HG03354 (cell line): ENCODE measurements at regions not wholly inside any gene's neighbourhood (a gene's known extent, or its start where the extent isn't known, plus 50 kb on each side); places are given as distances from the start of the nearest gene placed in this dataset.
A peak's percentile ranks its signal among the peaks of the same experiment; 100 is the strongest.

Experiments used
- ATAC-seq: cut with Tn5 transposase; IDR thresholded peaks from one replicate; pipeline ENCODE4 v1.9.1; 2021; ENCODE audit warnings: mild to moderate bottlenecking; ENCODE audit not compliant: unreplicated experiment, poor library complexity, severe bottlenecking

GRCh38 chr2:237194906-237195305, 109.2 kb downstream of the COPS8 start:
- ATAC-seq, result no peak

- no peak for ATAC-seq
Observed at GRCh38 chr2:237195396-237196120, 109.9 kb downstream of the COPS8 start.

GRCh38 chr2:237196409-237196808, 110.7 kb downstream of the COPS8 start:
- no peak for ATAC-seq

- no peak for ATAC-seq
Observed at GRCh38 chr2:237196866-237197618, 111.4 kb downstream of the COPS8 start.

- ATAC-seq, result no peak
Observed at GRCh38 chr2:237198164-237198855, 112.6 kb downstream of the COPS8 start.

GRCh38 chr2:237199082-237199481, 113.4 kb downstream of the COPS8 start:
- ATAC-seq, result no peak

- no peak for ATAC-seq
Observed at GRCh38 chr2:237199577-237199976, 113.9 kb downstream of the COPS8 start.

- ATAC-seq, result no peak
Observed at GRCh38 chr2:237200462-237200861, 114.8 kb downstream of the COPS8 start.

- ATAC-seq, result peak; percentile 67
Observed at GRCh38 chr2:237201461-237202287, 116.0 kb downstream of the COPS8 start.

- no peak for ATAC-seq
Observed at GRCh38 chr2:237202288-237203030, 116.8 kb downstream of the COPS8 start.

- ATAC-seq, result no peak
Observed at GRCh38 chr2:237205043-237205541, 119.4 kb downstream of the COPS8 start.

GRCh38 chr2:237205561-237205971, 119.9 kb downstream of the COPS8 start:
- no peak for ATAC-seq

- no peak for ATAC-seq
Observed at GRCh38 chr2:237207646-237208045, 122.0 kb downstream of the COPS8 start.

- ATAC-seq, result no peak
Observed at GRCh38 chr2:237208373-237209260, 122.9 kb downstream of the COPS8 start.

GRCh38 chr2:237209885-237210284, 124.2 kb downstream of the COPS8 start:
- ATAC-seq, result no peak

GRCh38 chr2:237210297-237210696, 124.6 kb downstream of the COPS8 start:
- ATAC-seq, result no peak

- ATAC-seq, result no peak
Observed at GRCh38 chr2:237210763-237211162, 125.1 kb downstream of the COPS8 start.
